ENCODE measurements at regions not wholly inside any gene's neighbourhood (a gene's known extent, or its start where the extent isn't known, plus 50 kb on each side); places are given as distances from the start of the nearest gene placed in this dataset.

DNA sequence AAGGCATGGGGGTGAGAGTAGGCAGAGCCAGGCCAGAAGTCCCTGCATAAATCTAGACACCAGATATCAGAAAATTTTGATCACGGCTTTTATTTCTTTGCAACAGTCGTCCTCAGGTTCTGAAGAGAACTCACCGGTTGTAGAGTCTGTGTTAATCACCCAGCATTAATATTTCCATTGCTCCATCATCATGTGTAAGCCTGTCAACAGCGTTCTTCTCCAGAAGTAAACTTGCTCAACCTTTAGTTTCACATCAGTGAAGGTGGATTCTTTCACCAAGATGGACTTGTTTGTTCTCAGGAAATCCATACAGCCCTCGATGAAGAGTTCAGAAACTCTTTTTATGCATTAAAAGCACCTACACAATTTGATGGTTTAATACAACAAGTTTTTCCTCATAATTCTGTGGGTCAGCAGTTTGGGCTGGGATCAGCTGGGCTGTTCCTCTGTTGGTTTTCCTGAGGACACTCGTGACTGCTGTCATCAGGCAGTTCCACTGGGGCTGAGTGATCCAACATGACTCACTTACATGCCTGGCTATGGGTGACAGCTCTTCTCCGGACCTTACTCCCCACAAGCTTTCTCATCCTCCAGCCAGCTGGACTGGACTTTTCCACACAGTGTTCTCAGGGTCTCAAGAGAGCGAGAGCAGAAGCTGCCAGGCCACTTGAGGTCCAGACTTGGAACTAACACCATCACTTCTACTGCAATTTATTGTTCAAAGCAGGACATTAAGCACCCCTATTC, 303.4 kb downstream of the ZNF621 start:
- no peak for DNase-seq

- no peak for DNase-seq
These were observed 304.1 kb downstream of the ZNF621 start for GRCh38 chr3:40828741-40829415.

GRCh38 chr3:40829876-40830275, 305.1 kb downstream of the ZNF621 start:
- DNase-seq, result no peak

DNA sequence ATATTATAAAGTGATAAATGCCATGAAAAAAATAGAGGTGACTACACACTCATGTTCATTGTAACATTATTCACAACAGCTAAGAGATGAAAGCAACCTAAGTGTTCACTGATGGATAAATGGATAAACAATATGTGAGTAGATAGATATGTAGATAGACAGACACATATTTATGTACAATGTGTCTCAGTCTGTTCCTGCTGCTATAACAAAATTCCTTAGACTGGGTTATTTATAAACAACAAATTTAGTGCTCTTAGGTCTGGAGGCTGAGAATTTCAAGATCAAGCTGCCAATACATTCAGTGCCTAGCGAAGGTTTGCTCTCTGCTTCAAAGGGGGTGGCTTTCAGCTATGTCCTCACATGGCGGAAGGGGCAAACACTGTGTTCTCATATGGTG, 312.5 kb downstream of the ZNF621 start:
- DNase-seq, result no peak

- no peak for DNase-seq
These were observed 316.4 kb downstream of the ZNF621 start for GRCh38 chr3:40841131-40841530.

GRCh38 chr3:40841570-40842109, 316.9 kb downstream of the ZNF621 start:
- DNase-seq, result no peak

DNA sequence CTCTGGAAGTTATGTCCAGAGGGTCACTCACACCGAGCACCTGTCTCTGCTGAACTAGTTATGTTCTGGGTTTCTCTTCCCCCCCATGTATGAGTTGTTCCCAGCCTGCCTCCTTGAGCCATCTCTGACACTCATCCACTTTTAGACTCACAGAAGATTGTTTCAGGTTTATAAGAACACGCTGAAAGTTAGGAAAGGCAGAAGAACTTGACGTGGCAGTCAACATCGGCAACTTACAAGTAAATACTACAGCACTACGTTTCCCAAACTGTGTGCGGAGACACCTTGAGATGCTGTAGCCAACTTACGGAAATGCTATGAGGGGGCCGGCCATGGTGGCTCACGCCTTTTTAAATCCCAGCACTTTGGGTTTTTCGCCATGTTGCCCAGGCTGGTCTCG, 318.0 kb downstream of the ZNF621 start:
- no peak for DNase-seq

DNA sequence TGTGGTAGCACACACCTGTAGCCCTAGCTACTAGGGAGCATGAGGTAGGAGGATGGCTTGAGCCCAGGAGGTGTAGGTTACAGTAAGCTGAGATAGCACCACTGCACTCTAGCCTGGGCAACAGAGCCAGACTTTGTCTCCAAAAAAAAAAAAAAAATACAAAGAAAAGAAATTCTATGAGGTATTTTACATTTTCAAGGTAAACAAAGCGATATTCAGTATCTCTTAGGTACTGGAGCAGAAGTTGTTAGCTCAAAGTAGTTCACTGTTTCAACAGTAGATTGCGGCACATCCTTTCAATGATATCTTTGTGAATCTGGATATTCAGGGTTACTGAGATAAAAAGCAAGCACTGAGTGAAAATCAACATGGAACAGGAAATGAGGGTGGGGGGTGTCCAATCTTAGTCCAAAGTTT, 318.5 kb downstream of the ZNF621 start:
- DNase-seq, result no peak

- no peak for DNase-seq
These were observed 319.2 kb downstream of the ZNF621 start for GRCh38 chr3:40843851-40844548.

DNA sequence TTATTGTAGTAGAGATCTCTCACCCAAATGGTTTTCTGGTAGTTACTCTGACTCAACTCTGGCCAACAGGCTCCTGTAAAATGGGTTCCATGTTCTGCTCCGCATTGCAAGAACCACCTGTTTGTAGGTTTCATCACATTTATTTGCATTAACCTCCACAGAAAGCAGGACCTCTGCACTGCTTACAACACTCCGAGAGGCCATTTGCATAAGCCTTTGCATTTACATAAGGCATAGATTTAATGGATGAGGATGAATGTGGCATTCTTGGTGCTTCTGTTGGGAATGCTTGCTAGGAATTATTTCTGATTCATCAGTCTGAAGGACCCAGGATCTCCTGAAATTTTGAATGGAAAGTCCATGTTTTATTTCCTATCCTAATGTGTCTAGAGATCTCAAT, 320.1 kb downstream of the ZNF621 start:
- no peak for DNase-seq

DNA sequence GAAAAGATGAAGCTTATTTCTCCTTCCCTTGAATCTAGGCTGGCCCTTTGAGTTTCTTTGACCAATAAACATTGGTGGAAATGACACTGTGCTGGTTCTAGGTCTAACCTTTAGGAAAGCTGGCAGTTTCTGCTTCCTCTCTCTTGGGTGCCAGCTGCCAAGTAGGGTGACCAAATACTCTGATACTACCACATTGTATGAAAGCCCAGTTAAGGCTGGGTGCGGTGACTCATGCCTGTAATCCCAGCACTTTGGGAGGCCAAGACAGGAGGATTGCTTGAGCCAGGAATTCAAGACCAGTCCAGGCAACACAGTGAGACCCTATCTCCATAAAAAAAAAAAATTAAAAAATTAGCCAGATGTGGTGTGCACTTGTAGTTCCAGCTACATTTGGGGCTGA, 320.7 kb downstream of the ZNF621 start:
- no peak for DNase-seq

DNA sequence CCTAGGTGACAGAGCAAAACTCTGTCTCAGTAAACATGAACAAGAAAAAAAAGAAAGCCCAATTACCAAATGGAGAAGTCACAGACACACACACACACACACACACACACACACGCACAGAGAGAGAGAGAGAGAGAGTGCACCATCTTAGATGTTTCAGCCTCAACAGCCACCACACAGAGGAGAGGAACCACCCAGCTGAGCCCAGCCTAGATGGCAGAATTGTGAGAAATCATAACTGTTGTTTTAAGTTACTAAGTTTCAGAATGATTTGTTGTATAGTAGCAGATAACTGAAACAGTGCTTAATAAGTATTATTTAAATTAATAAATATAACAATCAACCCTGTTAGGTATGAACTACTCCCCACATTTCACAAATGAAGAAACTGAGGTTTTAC, 321.2 kb downstream of the ZNF621 start:
- DNase-seq, result no peak

DNA sequence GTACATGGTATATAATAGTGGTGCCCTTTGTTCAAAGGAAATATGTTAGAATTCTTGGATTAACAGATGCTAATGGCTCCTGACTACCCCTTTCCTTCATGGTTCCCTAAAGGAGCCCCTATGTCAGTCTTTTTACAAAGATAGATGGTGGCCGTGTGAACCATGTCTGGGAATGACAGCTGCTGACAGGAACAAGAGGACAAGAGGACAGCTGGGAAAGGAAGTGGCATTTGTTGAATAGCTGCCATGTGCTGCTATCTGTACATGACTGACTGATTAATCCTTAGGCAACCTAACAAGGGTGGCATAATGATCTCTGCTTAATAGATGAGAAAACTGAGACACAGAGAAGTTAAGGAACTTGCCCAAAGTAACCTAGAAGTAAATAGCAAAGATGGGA, 321.7 kb downstream of the ZNF621 start:
- no peak for DNase-seq

GRCh38 chr3:40847551-40847992, 322.8 kb downstream of the ZNF621 start:
- DNase-seq, result no peak

DNA sequence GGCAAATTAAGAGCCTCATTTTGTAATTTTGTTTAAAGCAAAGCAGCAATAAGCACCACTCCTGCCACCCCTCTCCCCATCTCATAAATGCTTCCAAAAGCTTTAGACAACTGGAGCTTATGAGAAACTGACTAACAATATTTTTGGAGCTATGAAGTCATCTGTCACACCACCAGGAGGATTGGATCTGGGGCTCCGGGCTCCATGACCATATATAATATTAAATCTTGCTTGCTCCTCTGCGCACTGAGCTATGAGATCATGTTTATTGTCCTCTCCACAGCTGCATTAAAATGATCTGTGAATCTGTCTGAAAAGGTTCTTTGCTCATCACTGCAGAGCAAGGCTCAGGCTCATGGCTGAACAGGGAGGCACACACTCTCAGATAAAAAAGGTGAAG, 323.7 kb downstream of the ZNF621 start:
- DNase-seq, result no peak

GRCh38 chr3:40850861-40851260, 326.1 kb downstream of the ZNF621 start:
- no peak for DNase-seq

- DNase-seq, result no peak
These were observed 327.1 kb downstream of the ZNF621 start for GRCh38 chr3:40851836-40852235.

DNA sequence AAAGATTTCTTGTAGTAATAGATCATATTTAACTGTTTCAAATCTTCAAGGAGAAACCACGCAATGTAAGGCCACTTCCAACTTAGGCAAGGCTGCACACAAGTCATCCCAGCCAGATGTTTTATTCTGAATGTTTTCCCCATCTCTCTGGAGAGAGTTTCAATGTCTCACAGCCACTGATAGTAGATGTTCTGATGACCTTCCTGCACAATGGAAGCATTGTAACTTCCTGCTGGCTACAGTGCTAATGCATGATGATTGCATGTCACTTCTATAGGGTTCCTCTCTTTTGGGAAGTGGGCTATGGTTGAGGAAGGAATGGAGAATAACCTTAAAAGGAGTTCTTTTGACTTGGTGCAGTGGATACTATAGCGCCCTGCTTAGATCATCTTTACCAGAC, 328.0 kb downstream of the ZNF621 start:
- no peak for DNase-seq

DNA sequence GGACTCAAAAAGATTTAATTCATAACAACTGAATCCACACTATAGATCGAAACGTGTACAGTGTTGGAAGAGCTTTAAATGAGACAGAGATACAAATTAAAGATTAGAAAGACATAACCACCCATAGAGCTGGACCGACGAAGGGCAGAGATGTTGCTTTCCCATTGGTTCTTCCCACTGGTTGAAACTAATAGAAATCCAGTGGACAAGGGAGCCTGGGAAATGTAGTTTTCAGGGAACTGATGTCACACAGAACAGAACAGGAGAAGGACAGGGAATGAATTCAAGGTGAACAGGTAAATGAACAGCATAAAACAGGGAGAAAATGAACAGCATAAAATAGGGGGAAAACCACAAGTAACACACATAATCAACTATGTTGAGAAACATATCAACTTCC, 328.7 kb downstream of the ZNF621 start:
- DNase-seq, result no peak

GRCh38 chr3:40855871-40856270, 331.1 kb downstream of the ZNF621 start:
- no peak for DNase-seq

- DNase-seq, result no peak
These were observed 333.8 kb downstream of the ZNF621 start for GRCh38 chr3:40858364-40859115.

- no peak for DNase-seq
These were observed 336.4 kb upstream of the CTNNB1 start for GRCh38 chr3:40862946-40863345.

Data from SIG-M5 (cell line).